Tibial artery (tissue), 4 donors: ENCODE measurements at regions not wholly inside any gene's neighbourhood (a gene's known extent, or its start where the extent isn't known, plus 50 kb on each side); places are given as distances from the start of the nearest gene placed in this dataset.

ENCODE experiments used
- DNase-seq, 2 donors: peaks; one replicate each; pipeline ENCODE4 v3.0.0-alpha.2; 2019
- H3K27ac ChIP-seq, 2 donors: fragments of 200-600 bp; sonication (generic) in 1 of 2; 1 replicate in 1 of 2; 2 replicates in 1 of 2; pipeline ENCODE4 v1.5.1; 2018 to 2019; ENCODE audit warnings: mild to moderate bottlenecking in 1 of 2
- H3K27me3 ChIP-seq, 2 donors: fragments of 200-600 bp; sonication (generic) in 1 of 2; one replicate each; pipeline versions ENCODE4 v1.5.1 to v1.6.0; 2016 to 2019
- H3K36me3 ChIP-seq, 3 donors: fragments of 200-600 bp; sonication (generic) in 2 of 3; one replicate each; pipeline ENCODE4 v1.5.1; 2016 to 2019; ENCODE audit warnings: mild to moderate bottlenecking in 2 of 3
- H3K4me1 ChIP-seq, 4 donors: fragments of 200-600 bp; sonication (generic) in 2 of 4; 1 replicate in 3 of 4; 2 replicates in 1 of 4; pipeline ENCODE4 v1.5.1; 2016 to 2019
- H3K4me3 ChIP-seq, 2 donors: fragments of 200-600 bp; sonication (generic) in 1 of 2; 1 replicate in 1 of 2; 2 replicates in 1 of 2; pipeline ENCODE4 v1.5.1; 2018 to 2019; ENCODE audit warnings: mild to moderate bottlenecking in 2 of 2
- H3K9me3 ChIP-seq, 3 donors: fragments of 200-600 bp; sonication (generic) in 1 of 3; one replicate each; pipeline ENCODE4 v1.5.1; 2016 to 2019
- CTCF ChIP-seq, 2 experiments: fragments of 200-600 bp in 1 of 2; fragments of 450-650 bp in 1 of 2; IDR thresholded peaks; one replicate each; pipeline ENCODE4 v1.5.1; 2017 to 2019; ENCODE audit warnings: antibody characterized with exemption in 2 of 2, mild to moderate bottlenecking in 1 of 2, moderate library complexity in 1 of 2
- intact Hi-C: fragments of 100-400 bp; cut with DNase I; formaldehyde crosslinking; loops from one replicate; pipeline ENCODE4 v1.15.0; 2023; ENCODE audit warnings: low total_unique reads

DNA sequence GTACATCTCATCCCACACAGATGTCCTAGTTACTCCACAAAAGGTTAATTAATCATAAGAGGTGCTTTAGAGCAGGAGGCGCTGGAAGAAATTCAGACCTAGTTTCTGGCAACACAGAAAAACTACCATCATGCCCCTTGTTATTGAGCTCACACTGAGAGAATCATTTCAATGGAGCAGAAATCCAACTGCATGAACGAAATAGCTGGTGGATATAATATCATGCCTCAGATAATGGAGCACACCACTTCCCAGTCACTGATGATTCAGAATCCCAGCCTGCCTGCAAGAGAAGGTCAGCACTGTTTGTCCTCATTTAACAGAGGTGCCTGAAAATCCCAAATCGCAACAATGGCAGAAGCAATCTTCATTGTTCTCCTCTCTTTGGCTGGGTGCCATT lies 125.8 kb upstream of the CREB1 start:
- Histone ChIP-seq H3K4me3 (no peak overlapping the region), H3K27me3 (no peaks in the 10 kb centered on the region), H3K36me3 (no peaks in the 10 kb centered on the region), H3K4me1 (peaks cover 0 to 6% (median 0%) of the 10 kb centered on the region in 4 donors), H3K27ac (no peak overlapping the region), H3K9me3 (no peaks in the 10 kb centered on the region)
- TF ChIP-seq CTCF (IDR thresholded peaks at IDR 0.05): no peak
- intact Hi-C loops: no loop called here
- no peak for DNase-seq

GRCh38 chr2:207405150-207405549 lies 124.6 kb upstream of the CREB1 start:
- no peak for TF ChIP-seq CTCF (IDR thresholded peaks at IDR 0.05)
- intact Hi-C loops: no loop called here
- Histone ChIP-seq H3K27ac (no peak overlapping the region), H3K4me3 (no peak overlapping the region), H3K9me3 (no peaks in the 10 kb centered on the region), H3K4me1 (peaks cover 0 to 6% (median 2%) of the 10 kb centered on the region in 4 donors), H3K27me3 (no peaks in the 10 kb centered on the region), H3K36me3 (no peaks in the 10 kb centered on the region)
- DNase-seq: no peak

DNA sequence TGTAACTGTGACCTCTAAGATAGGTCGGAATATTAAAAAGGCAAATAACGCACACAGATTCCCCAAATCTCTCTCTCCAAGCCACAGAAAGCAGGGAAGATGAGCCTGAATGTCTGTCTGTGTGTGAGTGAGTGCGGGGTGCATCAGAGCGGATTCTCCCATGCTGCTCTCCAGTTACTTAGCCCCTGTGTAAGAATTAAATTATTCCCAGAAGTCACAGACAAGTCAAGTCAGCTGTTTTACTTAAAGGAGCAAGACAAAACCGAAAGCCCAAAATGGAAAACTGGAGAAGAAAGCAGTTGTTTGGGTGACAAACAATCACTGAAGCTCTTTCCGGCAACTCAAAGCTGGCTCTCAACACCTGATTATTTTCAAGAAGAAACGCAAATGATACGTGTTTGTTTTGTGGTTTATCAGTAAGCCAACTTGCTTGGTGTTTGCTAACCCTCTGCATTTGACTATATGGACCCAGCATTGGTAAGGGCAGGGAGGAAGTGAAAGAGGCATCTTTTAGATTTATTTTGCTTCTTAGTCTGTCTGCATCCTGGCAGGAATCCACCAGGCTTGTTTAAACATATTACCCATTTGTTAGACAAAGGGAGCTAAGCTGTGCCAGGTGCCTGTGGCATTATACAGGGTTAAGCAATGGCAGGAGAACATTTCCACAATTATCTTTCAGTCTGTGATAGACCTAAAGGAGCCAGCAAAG lies 121.5 kb upstream of the CREB1 start:
- no peak for DNase-seq
- Histone ChIP-seq H3K4me1 (peaks cover 0 to 6% (median 2%) of the 10 kb centered on the region in 4 donors), H3K27me3 (no peaks in the 10 kb centered on the region), H3K36me3 (no peaks in the 10 kb centered on the region), H3K9me3 (no peaks in the 10 kb centered on the region), H3K4me3 (no peak overlapping the region), H3K27ac (no peak overlapping the region)
- intact Hi-C loops: no loop called here
- no peak for TF ChIP-seq CTCF (IDR thresholded peaks at IDR 0.05)

DNA sequence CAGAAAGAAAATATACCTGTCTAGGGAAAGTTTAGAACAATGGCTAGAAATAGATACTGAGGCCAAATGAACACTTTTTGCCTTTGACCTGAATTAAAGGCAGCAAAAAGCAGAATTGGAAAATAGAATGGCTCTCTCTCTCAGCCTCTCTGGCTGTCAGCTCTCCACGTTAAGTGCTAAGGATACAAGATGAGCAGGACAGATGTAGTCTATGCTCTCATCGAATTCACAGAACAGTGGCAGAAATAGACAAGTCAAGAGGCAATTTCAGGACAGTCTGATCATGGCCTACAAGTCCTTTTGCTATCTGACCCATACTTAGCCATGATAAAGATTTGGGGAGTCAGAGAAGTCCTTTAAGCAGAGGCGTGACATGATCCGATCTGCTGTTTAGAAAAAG lies 120.2 kb upstream of the CREB1 start:
- intact Hi-C loops: no loop called here
- no peak overlapping the region for H3K27ac ChIP-seq
- no peak for DNase-seq
- H3K9me3 ChIP-seq: no peaks in the 10 kb centered on the region
- no peaks in the 10 kb centered on the region for H3K27me3 ChIP-seq
- no peaks in the 10 kb centered on the region for H3K36me3 ChIP-seq
- H3K4me3 ChIP-seq: no peak overlapping the region
- TF ChIP-seq CTCF (IDR thresholded peaks at IDR 0.05): no peak
- peaks cover 0 to 6% (median 2%) of the 10 kb centered on the region in 4 donors for H3K4me1 ChIP-seq

DNA sequence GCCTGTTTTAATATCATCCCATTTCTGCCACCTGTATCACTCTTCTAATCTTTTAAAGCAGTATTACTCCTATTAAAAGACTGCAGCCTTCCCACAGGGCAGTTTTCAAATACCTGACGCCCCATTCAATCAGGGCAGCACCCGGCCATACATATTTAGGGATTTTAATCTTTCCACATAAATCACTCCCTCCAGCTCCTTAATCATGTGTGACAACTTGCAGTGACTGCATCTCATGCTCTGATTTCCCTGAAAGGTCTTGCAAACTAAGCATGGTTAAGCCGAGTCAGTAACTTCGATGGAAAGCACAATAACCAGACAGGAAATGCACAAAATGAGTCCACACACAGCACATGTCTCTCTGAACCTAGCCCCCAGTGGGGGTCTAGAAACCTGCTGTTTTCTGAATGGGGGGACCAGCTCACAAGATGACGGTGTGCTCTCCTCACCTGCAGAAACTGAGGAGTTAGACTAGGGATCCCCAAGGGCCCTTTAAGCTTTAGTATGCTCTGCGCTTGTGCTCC lies 116.9 kb upstream of the CREB1 start:
- no peak for DNase-seq
- no peak for TF ChIP-seq CTCF (IDR thresholded peaks at IDR 0.05)
- Histone ChIP-seq H3K27me3 (no peaks in the 10 kb centered on the region), H3K4me3 (no peak overlapping the region), H3K4me1 (peaks cover 0 to 10% (median 2%) of the 10 kb centered on the region in 4 donors), H3K36me3 (no peaks in the 10 kb centered on the region), H3K9me3 (no peaks in the 10 kb centered on the region), H3K27ac (no peak overlapping the region)
- intact Hi-C loops: no loop called here
